Prostate gland (tissue), 2 donors: ENCODE measurements at regions not wholly inside any gene's neighbourhood (a gene's known extent, or its start where the extent isn't known, plus 50 kb on each side); places are given as distances from the start of the nearest gene placed in this dataset.

Source experiments
- DNase-seq: peaks from one replicate; pipeline ENCODE4 v3.0.0-alpha.2; 2019; ENCODE audit warnings: low spot score
- H3K27ac ChIP-seq, 2 donors: fragments of 200-600 bp; sonication (generic); 2 replicates each; pipeline ENCODE4 v1.5.1; 2017 to 2019
- H3K27me3 ChIP-seq: fragments of 200-600 bp; sonication (generic); replicated peaks from 2 replicates; pipeline ENCODE4 v1.5.1; 2019; ENCODE audit not compliant: insufficient read depth
- H3K36me3 ChIP-seq, 2 donors: fragments of 200-600 bp; sonication (generic); 1 replicate in 1 of 2; 2 replicates in 1 of 2; pipeline versions ENCODE4 v1.5.1 to v1.8.1; 2017 to 2019
- H3K4me1 ChIP-seq: fragments of 200-600 bp; sonication (generic); replicated peaks from 2 replicates; pipeline ENCODE4 v1.5.1; 2019
- H3K4me3 ChIP-seq, 2 donors: fragments of 200-600 bp; sonication (generic); 2 replicates each; pipeline ENCODE4 v1.5.1; 2017 to 2019
- H3K9me3 ChIP-seq: fragments of 200-600 bp; sonication (generic); 2 replicates; pipeline ENCODE4 v1.5.1; 2017
- CTCF ChIP-seq, 4 experiments: fragments of 200-600 bp in 2 of 4; fragments of 450-650 bp in 2 of 4; sonication (generic) in 2 of 4; IDR thresholded peaks; 1 replicate in 3 of 4; 2 replicates in 1 of 4; pipeline ENCODE4 v1.5.1; 2016 to 2019; ENCODE audit warnings: antibody characterized with exemption in 4 of 4, mild to moderate bottlenecking in 2 of 4, moderate library complexity in 2 of 4
- POLR2A ChIP-seq: fragments of 450-650 bp; IDR thresholded peaks from one replicate; pipeline ENCODE4 v1.6.1; 2016; ENCODE audit warnings: antibody characterized with exemption, mild to moderate bottlenecking
- POLR2AphosphoS5 ChIP-seq: sonication (generic); formaldehyde crosslinking; IDR thresholded peaks from one replicate; pipeline ENCODE4 v1.6.1; 2017; ENCODE audit warnings: antibody characterized with exemption
- WGBS: methylation state at CpG from one replicate; pipeline ENCODE4 v1.1.5; 2018; 5-methylcytosine and 5-hydroxymethylcytosine counted together
- intact Hi-C: fragments of 100-400 bp; cut with DNase I; formaldehyde crosslinking; loops from one replicate; pipeline ENCODE4 v1.14.2; 2022

GRCh38 chr2:41101281-41101680, 649.4 kb upstream of the SLC8A1 start:
- Histone ChIP-seq H3K27me3 (no peaks in the 10 kb centered on the region), H3K4me3 (no peak overlapping the region), H3K4me1 (no peaks in the 10 kb centered on the region), H3K9me3 (no peaks in the 10 kb centered on the region), H3K27ac (no peak overlapping the region), H3K36me3 (no peaks in the 10 kb centered on the region)
- DNase-seq, result no peak
- intact Hi-C loops, result no loop called here
- TF ChIP-seq POLR2AphosphoS5 (no peak), CTCF (IDR thresholded peaks at IDR 0.05) (no peak), POLR2A (no peak)
- WGBS, result 76% methylated on average over 1 of the region's 1 CpG

GRCh38 chr2:41109744-41110143, 657.9 kb upstream of the SLC8A1 start:
- intact Hi-C loops, result no loop called here
- Histone ChIP-seq H3K27me3 (no peaks in the 10 kb centered on the region), H3K4me1 (no peaks in the 10 kb centered on the region), H3K27ac (no peak overlapping the region), H3K36me3 (no peaks in the 10 kb centered on the region), H3K4me3 (no peak overlapping the region), H3K9me3 (no peaks in the 10 kb centered on the region)
- 96% methylated on average over 4 of the region's 4 CpGs for WGBS
- no peak for TF ChIP-seq POLR2AphosphoS5
- no peak for TF ChIP-seq POLR2A
- TF ChIP-seq CTCF (IDR thresholded peaks at IDR 0.05), result no peak
- DNase-seq, result no peak

GRCh38 chr2:41111836-41112627, 660.1 kb upstream of the SLC8A1 start:
- no peaks in the 10 kb centered on the region for H3K36me3 ChIP-seq

GRCh38 chr2:41116106-41116797, 664.4 kb upstream of the SLC8A1 start:
- DNase-seq, result no peak
- TF ChIP-seq POLR2AphosphoS5, result no peak
- TF ChIP-seq CTCF (IDR thresholded peaks at IDR 0.05), result no peak
- TF ChIP-seq POLR2A, result no peak
- 92% methylated on average over 8 of the region's 8 CpGs for WGBS
- no peaks in the 10 kb centered on the region for H3K4me1 ChIP-seq
- H3K36me3 ChIP-seq, result no peaks in the 10 kb centered on the region
- no peak overlapping the region for H3K27ac ChIP-seq
- no peak overlapping the region for H3K4me3 ChIP-seq
- H3K27me3 ChIP-seq, result no peaks in the 10 kb centered on the region
- intact Hi-C loops, result no loop called here
- H3K9me3 ChIP-seq, result no peaks in the 10 kb centered on the region

More at GRCh38 chr2:41111836-41112627, 660.1 kb upstream of the SLC8A1 start:
- intact Hi-C loops, result no loop called here
- Histone ChIP-seq H3K27me3 (no peaks in the 10 kb centered on the region), H3K4me1 (no peaks in the 10 kb centered on the region), H3K9me3 (no peaks in the 10 kb centered on the region), H3K27ac (no peak overlapping the region), H3K4me3 (no peak overlapping the region)
- no peak for TF ChIP-seq CTCF (IDR thresholded peaks at IDR 0.05)
- TF ChIP-seq POLR2A, result no peak
- no peak for TF ChIP-seq POLR2AphosphoS5
- WGBS, result 59% methylated on average over 5 of the region's 5 CpGs
- DNase-seq, result no peak
